Activated CD4-positive, alpha-beta T cell treated with anti-CD3 and anti-CD28 coated beads, Interleukin-10, Interleukin-2, amounts not matched to agents 100 ng/mL and 50 ng/mL, durations not matched to agents 16 hours and 8 hours (primary cell): ENCODE measurements at regions not wholly inside any gene's neighbourhood (a gene's known extent, or its start where the extent isn't known, plus 50 kb on each side); places are given as distances from the start of the nearest gene placed in this dataset.
A peak's percentile ranks its signal among the peaks of the same experiment; 100 is the strongest.

ENCODE experiments used
- DNase-seq: peaks from one replicate; pipeline ENCODE4 v3.0.0-alpha.2; 2020

- no peak for DNase-seq
These were observed 136.6 kb downstream of the PIK3R1 start for GRCh38 chr5:68352166-68352565.

- no peak for DNase-seq
These were observed 138.0 kb downstream of the PIK3R1 start for GRCh38 chr5:68353605-68354004.

- DNase-seq = no peak
These were observed 138.8 kb downstream of the PIK3R1 start for GRCh38 chr5:68354315-68354714.

GRCh38 chr5:68356216-68356615 lies 140.7 kb downstream of the PIK3R1 start:
- DNase-seq = no peak

GRCh38 chr5:68356623-68357022 lies 141.1 kb downstream of the PIK3R1 start:
- DNase-seq = no peak

GRCh38 chr5:68359699-68360098 lies 144.1 kb downstream of the PIK3R1 start:
- DNase-seq = no peak

- DNase-seq = no peak
These were observed 146.8 kb downstream of the PIK3R1 start for GRCh38 chr5:68362331-68362730.

- peak; percentile 7 for DNase-seq
These were observed 150.3 kb downstream of the PIK3R1 start for GRCh38 chr5:68365889-68366288.

GRCh38 chr5:68367287-68367686 lies 151.7 kb downstream of the PIK3R1 start:
- no peak for DNase-seq

- DNase-seq = no peak
These were observed 152.2 kb downstream of the PIK3R1 start for GRCh38 chr5:68367717-68368116.

- no peak for DNase-seq
These were observed 152.9 kb downstream of the PIK3R1 start for GRCh38 chr5:68368311-68369022.

- no peak for DNase-seq
These were observed 153.4 kb downstream of the PIK3R1 start for GRCh38 chr5:68369023-68369359.

GRCh38 chr5:68369457-68370125 lies 154.0 kb downstream of the PIK3R1 start:
- peak; percentile 66 for DNase-seq

GRCh38 chr5:68370196-68370595 lies 154.6 kb downstream of the PIK3R1 start:
- DNase-seq = no peak

GRCh38 chr5:68371607-68372006 lies 156.1 kb downstream of the PIK3R1 start:
- no peak for DNase-seq

GRCh38 chr5:68372161-68372560 lies 156.6 kb downstream of the PIK3R1 start:
- DNase-seq = no peak

- DNase-seq = no peak
These were observed 157.5 kb downstream of the PIK3R1 start for GRCh38 chr5:68373050-68373449.

GRCh38 chr5:68374796-68375518 lies 159.4 kb downstream of the PIK3R1 start:
- DNase-seq = no peak

- DNase-seq = no peak
These were observed 160.0 kb downstream of the PIK3R1 start for GRCh38 chr5:68375540-68375939.

GRCh38 chr5:68376935-68377334 lies 161.4 kb downstream of the PIK3R1 start:
- DNase-seq = no peak

- no peak for DNase-seq
These were observed 162.2 kb downstream of the PIK3R1 start for GRCh38 chr5:68377733-68378132.

- DNase-seq = peak; percentile 9
These were observed 162.8 kb downstream of the PIK3R1 start for GRCh38 chr5:68378204-68378820.

- DNase-seq = no peak
These were observed 163.9 kb downstream of the PIK3R1 start for GRCh38 chr5:68379275-68380036.
